OCI-LY7 (cell line): ENCODE measurements at regions not wholly inside any gene's neighbourhood (a gene's known extent, or its start where the extent isn't known, plus 50 kb on each side); places are given as distances from the start of the nearest gene placed in this dataset.

Experiments
- BruUV-seq: library from RNA; stranded (reverse); fragments of 400-500 nt; replicated peaks from 2 replicates; lab custom pipeline; 2021; lab: Mats Ljungman, UMichigan
- CTCF ChIA-PET: fragments of 300-600 bp; sonication (Branson Sonifier 250); formaldehyde crosslinking; loops from one replicate; lab custom pipeline; 2022; ENCODE audit warnings: antibody characterized with exemption; ENCODE audit not compliant: unreplicated experiment; lab: Charles Lee
- POLR2A ChIA-PET: fragments of 300-600 bp; sonication (Branson Sonifier 250); formaldehyde crosslinking; loops from one replicate; lab custom pipeline; 2022; ENCODE audit warnings: antibody characterized with exemption; lab: Charles Lee
- DNase-seq: peaks from one replicate; pipeline ENCODE4 v3.0.0-alpha.2; 2015; ENCODE audit warnings: low spot score
- H2AFZ ChIP-seq: fragments of 200-600 bp; sonication (generic), shearing (Covaris generic); 2 replicates; pipeline ENCODE4 v1.6.1; 2014; ENCODE audit warnings: mild to moderate bottlenecking, antibody characterized with exemption, low read length, moderate library complexity
- H3K27ac ChIP-seq: fragments of 200-600 bp; sonication (generic); 2 replicates; pipeline ENCODE4 v1.5.1; 2014; ENCODE audit warnings: mixed run types, low read depth, mild to moderate bottlenecking, moderate library complexity, low read length, inconsistent platforms; ENCODE audit not compliant: poor library complexity, severe bottlenecking
- H3K36me3 ChIP-seq: fragments of 200-600 bp; sonication (generic); 2 replicates; pipeline ENCODE4 v1.6.1; 2014; ENCODE audit warnings: mild to moderate bottlenecking, antibody characterized with exemption, low read length, moderate library complexity, mixed read lengths; ENCODE audit not compliant: insufficient read depth
- H3K4me1 ChIP-seq: fragments of 200-600 bp; sonication (generic); 2 replicates; pipeline ENCODE4 v1.5.1; 2014; ENCODE audit warnings: mild to moderate bottlenecking, low read length; ENCODE audit not compliant: insufficient read depth, poor library complexity, severe bottlenecking
- H3K4me2 ChIP-seq: fragments of 200-600 bp; sonication (generic); 2 replicates; pipeline ENCODE4 v1.6.1; 2014; ENCODE audit warnings: mild to moderate bottlenecking, low read length
- H3K4me3 ChIP-seq: fragments of 200-600 bp; sonication (generic); 2 replicates; pipeline ENCODE4 v1.5.1; 2014; ENCODE audit warnings: mild to moderate bottlenecking, low read depth, low read length; ENCODE audit not compliant: poor library complexity, severe bottlenecking
- H3K79me2 ChIP-seq: fragments of 200-600 bp; sonication (generic); 2 replicates; pipeline ENCODE4 v1.6.1; 2016; ENCODE audit warnings: low read depth, mild to moderate bottlenecking, low read length, moderate library complexity, mixed read lengths; ENCODE audit not compliant: insufficient read depth
- H3K9me2 ChIP-seq: fragments of 200-600 bp; sonication (generic); 2 replicates; pipeline ENCODE4 v1.6.1; 2016; ENCODE audit warnings: mild to moderate bottlenecking, low read length, mixed read lengths; ENCODE audit not compliant: insufficient read depth
- H3K9me3 ChIP-seq: fragments of 200-600 bp; sonication (generic); 2 replicates; pipeline ENCODE4 v1.6.1; 2014; ENCODE audit warnings: mild to moderate bottlenecking, mixed run types, low read length, mixed read lengths
- H4K20me1 ChIP-seq: fragments of 200-600 bp; sonication (generic); 2 replicates; pipeline ENCODE4 v1.6.1; 2014; ENCODE audit warnings: mild to moderate bottlenecking, antibody characterized with exemption, low read length, moderate library complexity, mixed read lengths; ENCODE audit not compliant: insufficient read depth
- CTCF ChIP-seq: fragments of 200-600 bp; sonication (generic); conservative IDR thresholded peaks from 2 replicates; pipeline ENCODE4 v1.5.1; 2014; ENCODE audit warnings: mild to moderate bottlenecking, antibody characterized with exemption, low read length, moderate library complexity, mixed read lengths
- EZH2phosphoT487 ChIP-seq: fragments of 200-600 bp; sonication (generic); IDR thresholded peaks from 2 replicates; pipeline ENCODE4 v1.6.1; 2018; ENCODE audit warnings: low read depth, borderline replicate concordance, mild to moderate bottlenecking, mixed run types, antibody characterized with exemption, low read length, moderate library complexity, mixed read lengths
- intact Hi-C: fragments of 100-400 bp; cut with micrococcal nuclease; formaldehyde crosslinking; loops from one replicate; pipeline ENCODE4 v1.10.0; 2022; ENCODE audit not compliant: unreplicated experiment

GRCh38 chr16:85296859-85297660 is 184.8 kb upstream of the CIBAR2 start:
- BruUV-seq, result no TSS peak
- POLR2A ChIA-PET, result interaction anchor here (0.9 kb wide), 1 partner anchor 43 kb away, joined by 3 read pairs; no protein-coding TSS in a partner anchor
- H4K20me1 ChIP-seq, result no peaks in the 10 kb centered on the region
- TF ChIP-seq EZH2phosphoT487 (no peak), CTCF (peak; percentile 87)
- no peak overlapping the region for H2AFZ ChIP-seq
- H3K4me3 ChIP-seq, result no peak overlapping the region
- H3K36me3 ChIP-seq, result no peaks in the 10 kb centered on the region
- no peak overlapping the region for H3K4me2 ChIP-seq
- intact Hi-C loops, result loop anchor here (2.0 kb wide), 1 partner anchor 44 kb away; no protein-coding TSS in a partner anchor
- no peaks in the 10 kb centered on the region for H3K9me3 ChIP-seq
- no peaks in the 10 kb centered on the region for H3K4me1 ChIP-seq
- H3K79me2 ChIP-seq, result no peaks in the 10 kb centered on the region
- H3K27ac ChIP-seq, result no peak overlapping the region
- peak; percentile 72 for DNase-seq
- CTCF ChIA-PET, result interaction anchor here (0.5 to 1.0 kb wide), 3 partner anchors 36 to 59 kb away, joined by 3 read pairs; no protein-coding TSS in a partner anchor
- H3K9me2 ChIP-seq, result no peaks in the 10 kb centered on the region

- intact Hi-C loops, result loop anchor here (2.0 kb wide), 1 partner anchor 45 kb away; no protein-coding TSS in a partner anchor
- Histone ChIP-seq H3K4me3 (no peak overlapping the region), H3K9me2 (no peaks in the 10 kb centered on the region), H4K20me1 (no peaks in the 10 kb centered on the region), H2AFZ (no peak overlapping the region), H3K79me2 (no peaks in the 10 kb centered on the region), H3K27ac (no peak overlapping the region), H3K36me3 (no peaks in the 10 kb centered on the region), H3K9me3 (no peaks in the 10 kb centered on the region), H3K4me1 (peaks cover 2% of the 10 kb centered on the region), H3K4me2 (no peak overlapping the region)
- BruUV-seq, result no TSS peak
- no peak for DNase-seq
- CTCF ChIA-PET, result interaction anchor here (0.5 kb wide), 2 partner anchors 30 to 36 kb away, joined by 3 to 4 read pairs; no protein-coding TSS in a partner anchor
- POLR2A ChIA-PET, result interaction anchor here (0.9 to 1.0 kb wide), 2 partner anchors 10 to 44 kb away, joined by 3 read pairs; no protein-coding TSS in a partner anchor
- TF ChIP-seq CTCF, result no peak
- TF ChIP-seq EZH2phosphoT487, result no peak
Measured at GRCh38 chr16:85297881-85298280, 185.6 kb upstream of the CIBAR2 start.
